NCI-H2029 treated with DMSO at 0.1 percent for 48 hours (cell line): ENCODE measurements at regions not wholly inside any gene's neighbourhood (a gene's known extent, or its start where the extent isn't known, plus 50 kb on each side); places are given as distances from the start of the nearest gene placed in this dataset.

Experiments
- DNase-seq: peaks from one replicate; lab custom pipeline; 2025; lab: John Stamatoyannopoulos, UW

GRCh38 chr18:44065206-44065605, 615.5 kb upstream of the SETBP1 start:
- no peak for DNase-seq

GRCh38 chr18:44066541-44066940, 614.1 kb upstream of the SETBP1 start:
- no peak for DNase-seq

DNA sequence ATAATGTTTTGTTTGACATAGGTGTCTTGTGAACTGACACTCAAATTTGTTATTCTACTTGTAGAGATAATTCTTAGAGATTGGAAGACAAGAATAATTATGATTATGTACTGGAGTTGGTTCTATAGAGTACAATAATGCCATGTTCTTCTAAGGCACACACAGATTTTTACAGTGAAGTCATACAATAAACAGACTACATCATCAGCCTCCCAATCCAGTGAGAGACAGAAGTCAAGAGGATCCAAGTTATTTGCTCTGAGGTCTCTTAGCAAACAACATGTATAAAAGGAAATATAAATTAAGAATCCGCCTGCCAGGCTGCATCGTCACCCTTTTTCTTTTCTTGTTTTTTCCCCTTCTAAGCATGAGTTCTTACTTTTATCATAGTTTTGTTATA, 613.5 kb upstream of the SETBP1 start:
- DNase-seq: peak; percentile 16

- DNase-seq: no peak
These were observed 605.6 kb upstream of the SETBP1 start for GRCh38 chr18:44075038-44075437.

GRCh38 chr18:44079606-44080005, 601.1 kb upstream of the SETBP1 start:
- DNase-seq: no peak

DNA sequence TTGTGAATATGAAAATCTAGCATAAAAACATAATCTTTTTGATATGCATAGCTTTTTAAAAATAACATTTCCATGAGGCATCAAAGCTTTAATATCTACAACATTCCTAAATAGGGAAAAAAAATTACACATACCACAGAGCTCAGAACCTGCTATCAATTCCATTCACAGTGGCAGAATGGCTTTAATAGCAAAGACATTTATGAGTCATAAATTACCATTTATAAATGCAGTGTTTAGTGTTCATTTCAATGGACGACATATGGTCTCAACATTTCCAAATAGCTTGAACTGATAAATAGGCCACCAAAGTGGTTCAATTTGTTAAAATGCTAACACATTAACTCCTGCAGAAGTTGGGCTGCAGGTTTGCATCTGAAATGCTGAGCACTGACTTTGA, 600.6 kb upstream of the SETBP1 start:
- no peak for DNase-seq

DNA sequence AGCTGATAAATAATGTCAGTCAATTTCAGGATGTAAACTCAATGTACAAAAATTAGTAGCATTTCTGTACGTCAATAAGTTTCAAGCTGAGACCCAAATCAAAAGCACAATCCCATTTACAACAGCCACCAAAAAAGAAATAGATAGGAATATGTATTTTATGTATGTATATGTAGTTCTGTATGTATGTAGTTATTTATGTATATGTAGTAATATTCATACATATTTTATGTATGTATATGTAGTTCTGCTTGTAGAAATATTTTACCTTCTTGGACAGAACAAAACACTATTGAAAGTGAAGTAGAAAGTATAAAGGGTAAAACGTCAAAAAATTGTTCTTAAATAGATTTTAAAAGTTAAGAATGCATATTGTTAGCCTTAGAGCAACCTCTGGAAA, 591.0 kb upstream of the SETBP1 start:
- DNase-seq: no peak

GRCh38 chr18:44090453-44090852, 590.2 kb upstream of the SETBP1 start:
- DNase-seq: no peak

DNA sequence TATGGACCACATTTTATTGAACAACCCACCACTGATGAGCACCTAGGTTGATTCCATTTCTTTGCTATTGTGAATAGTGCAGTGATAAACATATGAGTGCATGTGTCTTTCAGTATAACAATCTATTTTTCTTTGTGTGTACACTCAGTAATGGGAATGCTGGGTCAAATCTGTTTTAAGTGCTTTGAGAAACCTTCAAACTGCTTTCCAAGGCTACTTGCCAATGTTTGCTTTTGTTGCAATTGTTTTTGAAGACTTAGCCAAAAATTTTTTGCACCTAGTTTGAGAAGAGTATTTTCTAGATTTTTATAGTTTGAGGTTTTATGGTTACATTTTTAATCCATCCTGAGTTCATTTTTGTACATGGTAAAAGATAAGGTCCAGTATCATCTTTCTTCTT, 587.4 kb upstream of the SETBP1 start:
- no peak for DNase-seq

DNA sequence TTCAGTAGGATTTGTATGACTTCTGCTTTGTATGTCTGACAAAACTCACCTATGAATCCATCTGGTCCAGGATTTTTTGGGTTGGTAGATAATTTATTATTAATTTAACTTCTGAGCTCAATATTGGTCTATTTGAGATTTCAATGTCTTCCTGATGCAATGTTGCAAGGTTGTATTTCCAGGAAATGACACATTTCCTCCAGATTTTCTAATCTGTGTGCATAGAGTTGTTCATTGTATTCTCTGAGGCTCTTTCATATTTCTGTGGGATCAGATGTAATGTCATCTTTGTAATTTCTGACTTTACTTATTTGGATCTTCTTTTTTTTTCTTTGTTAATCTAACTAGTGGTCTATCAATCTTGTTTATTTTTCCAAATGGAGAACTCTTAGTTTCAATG, 584.7 kb upstream of the SETBP1 start:
- DNase-seq: no peak

GRCh38 chr18:44098551-44099098, 582.1 kb upstream of the SETBP1 start:
- DNase-seq: no peak

DNA sequence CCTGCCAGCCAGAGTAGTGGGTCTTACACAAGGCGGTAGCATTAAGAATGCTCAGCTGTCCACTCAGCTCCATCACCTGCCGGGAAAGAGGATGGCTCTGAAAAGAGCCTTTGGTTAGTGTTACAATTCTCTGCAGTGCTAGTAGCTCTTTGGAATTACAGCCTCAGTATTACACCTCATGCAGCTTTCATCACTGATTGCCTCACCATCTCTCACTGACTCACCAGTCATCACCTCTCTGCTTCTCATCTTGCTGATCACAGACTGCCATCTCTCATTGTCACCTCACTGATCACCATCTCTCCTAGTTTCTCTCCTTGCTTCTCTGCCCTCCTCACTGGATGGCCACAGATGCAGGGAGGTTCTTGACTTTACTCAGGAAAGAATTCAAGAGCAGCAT, 573.5 kb upstream of the SETBP1 start:
- no peak for DNase-seq

DNA sequence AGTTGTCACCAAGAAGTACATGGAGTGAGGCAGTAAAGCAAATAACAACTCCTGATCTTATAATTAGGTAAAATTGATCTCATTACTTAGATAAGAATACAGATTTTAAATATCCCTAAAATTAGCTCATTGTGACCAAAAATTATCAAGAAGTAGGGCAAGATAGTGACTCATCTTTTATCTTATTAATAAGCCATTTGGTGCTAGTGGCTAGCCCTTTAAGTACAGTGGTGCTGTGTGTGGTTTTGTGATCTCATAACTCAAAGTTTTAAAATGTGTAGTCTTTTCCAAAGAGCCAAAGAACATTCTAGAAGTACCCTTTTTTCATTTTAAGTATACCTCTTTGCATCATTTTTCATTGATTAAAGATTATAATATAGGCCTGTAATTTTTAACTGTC, 569.4 kb upstream of the SETBP1 start:
- DNase-seq: no peak

GRCh38 chr18:44117821-44118220, 562.9 kb upstream of the SETBP1 start:
- no peak for DNase-seq

DNA sequence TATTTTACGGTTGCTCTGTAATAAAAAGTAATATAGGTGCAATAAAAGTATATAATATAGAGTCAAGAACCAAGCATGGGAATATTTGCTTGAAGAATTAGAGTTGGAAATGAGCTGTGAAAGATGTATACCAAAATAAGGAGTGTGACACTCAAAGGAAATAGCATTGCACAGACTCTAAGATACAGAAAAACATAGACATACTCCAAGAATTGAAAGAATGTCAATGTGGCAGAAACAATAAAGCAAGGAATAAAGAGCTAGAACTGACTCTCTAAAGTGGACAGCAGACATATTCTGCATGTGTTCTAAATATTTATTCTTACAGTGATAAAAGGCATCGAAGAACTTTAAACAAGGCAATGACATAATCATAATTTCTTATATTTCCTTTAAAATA, 561.1 kb upstream of the SETBP1 start:
- DNase-seq: no peak

DNA sequence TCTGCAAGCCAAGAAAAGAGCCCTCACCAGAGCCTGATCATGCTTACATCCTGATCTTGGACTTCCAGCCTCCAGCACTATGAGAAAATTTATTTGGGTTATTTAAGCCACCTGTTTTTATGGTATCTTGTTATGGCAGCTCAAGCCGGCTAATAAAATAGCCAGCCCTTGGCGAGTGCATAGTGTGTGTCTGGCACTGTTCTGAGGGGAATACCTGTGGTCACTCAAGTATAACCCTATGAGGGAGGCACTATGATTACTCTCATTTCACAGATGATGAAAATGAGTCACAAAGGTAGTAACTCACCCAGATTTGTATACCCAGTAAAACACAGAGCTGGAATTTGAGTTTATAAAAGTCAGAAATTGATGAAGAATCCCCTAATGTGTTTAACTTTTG, 556.9 kb upstream of the SETBP1 start:
- DNase-seq: no peak

GRCh38 chr18:44125446-44125845, 555.2 kb upstream of the SETBP1 start:
- no peak for DNase-seq

DNA sequence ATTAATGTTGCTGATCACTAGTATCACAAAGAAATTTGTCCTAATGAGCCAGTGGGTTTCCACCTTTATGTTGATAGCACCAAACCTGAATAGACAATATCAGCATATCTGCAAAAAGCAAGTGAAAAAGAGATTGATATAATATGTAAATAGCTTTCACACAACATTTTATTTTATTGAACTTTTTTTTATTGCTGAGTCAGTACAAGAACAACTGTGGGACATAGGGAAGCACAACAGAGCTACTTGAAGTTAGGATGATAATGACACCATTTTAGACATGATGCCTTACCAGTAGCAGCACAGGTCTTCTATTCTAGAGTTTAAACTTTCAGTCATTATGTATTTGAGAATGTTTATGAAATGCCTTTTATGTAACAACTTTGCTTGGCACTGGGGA, 554.1 kb upstream of the SETBP1 start:
- DNase-seq: no peak

GRCh38 chr18:44128365-44128764, 552.3 kb upstream of the SETBP1 start:
- no peak for DNase-seq

DNA sequence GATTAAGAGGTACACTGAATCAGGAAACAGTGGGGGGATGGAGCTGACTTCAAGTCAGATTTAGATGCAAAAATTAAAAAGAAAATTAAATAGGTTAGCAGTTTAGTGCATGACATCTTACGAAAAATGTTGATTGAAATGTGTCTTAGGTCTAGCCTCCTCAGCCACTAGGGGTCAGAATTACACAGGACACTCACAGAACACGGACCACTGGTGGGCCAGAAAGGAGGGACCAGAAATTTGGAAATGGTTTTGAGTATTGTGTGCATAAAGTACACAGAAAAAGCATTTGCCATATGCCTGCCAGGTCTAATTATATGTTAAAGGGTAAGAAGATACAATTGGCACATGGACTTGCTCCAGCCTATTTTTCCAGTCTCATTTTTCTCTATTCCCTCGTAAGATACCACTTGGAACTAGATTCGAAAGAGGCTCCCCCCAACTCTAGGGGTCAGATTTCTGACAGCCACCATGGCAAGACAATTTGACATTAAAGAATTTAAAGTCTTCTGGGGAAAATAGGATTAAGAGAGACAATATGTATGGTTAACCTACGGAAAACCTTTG, 550.2 kb upstream of the SETBP1 start:
- peak; percentile 45 for DNase-seq

DNA sequence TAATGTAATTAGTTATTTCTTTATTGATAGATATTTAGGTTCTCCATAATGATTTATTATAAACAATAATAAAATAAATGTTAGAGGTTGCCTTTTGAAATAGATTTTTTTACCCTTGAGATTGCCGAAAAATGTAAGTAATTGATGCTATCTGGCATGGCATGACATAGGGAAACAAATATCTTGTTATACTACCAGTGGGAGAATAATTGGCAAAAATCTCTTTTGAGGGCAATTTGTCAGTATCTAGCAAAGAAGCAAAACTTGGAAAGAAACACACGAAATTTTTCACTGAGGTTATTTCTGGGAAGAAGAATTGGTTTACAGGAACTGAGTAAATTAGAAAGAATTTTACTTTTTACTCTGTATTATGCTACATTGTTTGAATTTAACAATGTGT, 547.2 kb upstream of the SETBP1 start:
- no peak for DNase-seq

GRCh38 chr18:44134447-44134846, 546.2 kb upstream of the SETBP1 start:
- DNase-seq: no peak

DNA sequence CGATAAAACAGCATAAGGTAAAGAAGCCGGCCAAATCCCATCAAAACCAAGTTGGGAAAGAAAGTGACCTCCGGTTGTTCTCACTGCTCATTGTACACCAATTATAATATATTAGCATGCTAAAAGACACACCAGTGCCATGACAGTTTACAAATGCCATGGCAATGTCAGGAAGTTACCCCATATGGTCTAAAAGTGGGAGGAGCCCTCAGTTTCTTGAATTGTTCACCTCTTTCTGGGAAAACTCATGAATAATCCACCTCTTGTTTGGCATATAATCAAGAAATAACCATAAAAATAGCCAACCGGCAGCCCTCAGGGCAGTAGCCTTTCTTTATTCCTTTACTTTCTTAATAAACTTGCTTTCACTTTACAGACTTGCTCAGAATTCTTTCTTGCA, 544.9 kb upstream of the SETBP1 start:
- no peak for DNase-seq

- DNase-seq: no peak
These were observed 544.4 kb upstream of the SETBP1 start for GRCh38 chr18:44136326-44136725.

- DNase-seq: no peak
These were observed 537.6 kb upstream of the SETBP1 start for GRCh38 chr18:44143072-44143471.
